AG04450 (cell line): ENCODE measurements at regions not wholly inside any gene's neighbourhood (a gene's known extent, or its start where the extent isn't known, plus 50 kb on each side); places are given as distances from the start of the nearest gene placed in this dataset.
"Not testable (repeated sequence)": the region's sequence is repeated elsewhere in the genome, so short reads cannot be mapped to it uniquely, and the experiment has no call there.

ENCODE experiments used
- CTCF ChIA-PET: fragments of 300-600, 350-600 bp; formaldehyde crosslinking; extraction: SDS; loops from one replicate; lab custom pipeline; 2022; ENCODE audit warnings: antibody characterized with exemption, inconsistent platforms; lab: Charles Lee
- POLR2A ChIA-PET: fragments of 350-600 bp; formaldehyde crosslinking; extraction: SDS; loops from one replicate; lab custom pipeline; 2021; ENCODE audit warnings: antibody characterized with exemption, inconsistent platforms; lab: Yijun Ruan, JAX
- DNase-seq: peaks from one replicate; pipeline ENCODE4 v3.0.0-alpha.2; 2011; ENCODE audit warnings: low read depth, low spot score
- H3K27ac ChIP-seq: one replicate; pipeline ENCODE4 v1.5.1; 2012; ENCODE audit warnings: low read depth, low read length, control low read depth
- H3K27me3 ChIP-seq: one replicate; pipeline ENCODE4 v1.6.0; 2012; ENCODE audit warnings: low read length; ENCODE audit not compliant: control insufficient read depth, insufficient read depth
- H3K4me3 ChIP-seq: 2 replicates; pipeline ENCODE4 v1.5.1; 2011; ENCODE audit warnings: mild to moderate bottlenecking, low read depth, low read length, control low read depth
- H3K9me3 ChIP-seq: 2 replicates; pipeline ENCODE4 v1.5.1; 2012; ENCODE audit warnings: low read length; ENCODE audit not compliant: control insufficient read depth, insufficient read depth
- CTCF ChIP-seq: IDR thresholded peaks from 2 replicates; pipeline ENCODE4 v1.5.1; 2011; ENCODE audit warnings: low read depth, low read length, control low read depth, inconsistent platforms

- Histone ChIP-seq H3K27ac (no peak overlapping the region), H3K27me3 (no peaks in the 10 kb centered on the region), H3K4me3 (no peak overlapping the region), H3K9me3 (no peaks in the 10 kb centered on the region)
- ChIA-PET CTCF (no interaction called here), POLR2A (no interaction called here)
- DNase-seq = no peak
- TF ChIP-seq CTCF = no peak
Observed at GRCh38 chrX:107360788-107361360, 88.6 kb upstream of the FRMPD3 start.

GRCh38 chrX:107370185-107370584 lies 79.3 kb upstream of the FRMPD3 start:
- H3K27me3 ChIP-seq, H3K27ac ChIP-seq, POLR2A ChIA-PET, CTCF ChIA-PET, DNase-seq, H3K4me3 ChIP-seq, H3K9me3 ChIP-seq: not testable (repeated sequence)

GRCh38 chrX:107374132-107374531 lies 75.3 kb upstream of the FRMPD3 start:
- H3K4me3 ChIP-seq = no peak overlapping the region
- ChIA-PET POLR2A (no interaction called here), CTCF (no interaction called here)
- no peak overlapping the region for H3K27ac ChIP-seq
- H3K9me3 ChIP-seq = no peaks in the 10 kb centered on the region
- no peak for DNase-seq
- no peak for TF ChIP-seq CTCF
- no peaks in the 10 kb centered on the region for H3K27me3 ChIP-seq

GRCh38 chrX:107374831-107375230 lies 74.6 kb upstream of the FRMPD3 start:
- Histone ChIP-seq H3K27me3 (no peaks in the 10 kb centered on the region), H3K27ac (no peak overlapping the region), H3K4me3 (no peak overlapping the region), H3K9me3 (no peaks in the 10 kb centered on the region)
- ChIA-PET POLR2A (no interaction called here), CTCF (no interaction called here)
- TF ChIP-seq CTCF = no peak
- no peak for DNase-seq

- CTCF ChIA-PET, H3K27ac ChIP-seq, H3K4me3 ChIP-seq, POLR2A ChIA-PET, H3K9me3 ChIP-seq, H3K27me3 ChIP-seq, DNase-seq: not testable (repeated sequence)
Observed at GRCh38 chrX:107376186-107376585, 73.3 kb upstream of the FRMPD3 start.

- DNase-seq = no peak
- ChIA-PET POLR2A (no interaction called here), CTCF (no interaction called here)
- H3K27me3 ChIP-seq = no peaks in the 10 kb centered on the region
- no peak overlapping the region for H3K4me3 ChIP-seq
- no peak for TF ChIP-seq CTCF
- H3K9me3 ChIP-seq = no peaks in the 10 kb centered on the region
- H3K27ac ChIP-seq = no peak overlapping the region
Observed at GRCh38 chrX:107384397-107385105, 64.9 kb upstream of the FRMPD3 start.
